IMR-90 (cell line): ENCODE measurements at regions not wholly inside any gene's neighbourhood (a gene's known extent, or its start where the extent isn't known, plus 50 kb on each side); places are given as distances from the start of the nearest gene placed in this dataset.

Source experiments
- BHLHE40 ChIP-seq: fragments of 150-350 bp; IDR thresholded peaks from 2 replicates; pipeline ENCODE4 v1.6.1; 2016; ENCODE audit warnings: mild to moderate bottlenecking, low read depth, low read length
- CEBPB ChIP-seq: IDR thresholded peaks from 2 replicates; pipeline ENCODE4 v1.6.1; 2012; ENCODE audit warnings: low read depth, low read length, improper control_type of control experiment
- FOS ChIP-seq: fragments of 150-350 bp; IDR thresholded peaks from 2 replicates; pipeline ENCODE4 v1.6.1; 2016; ENCODE audit warnings: low read depth, low read length
- MAFK ChIP-seq: IDR thresholded peaks from 2 replicates; pipeline ENCODE4 v1.6.1; 2012; ENCODE audit warnings: low read depth, low read length, improper control_type of control experiment
- MAZ ChIP-seq: IDR thresholded peaks from 2 replicates; pipeline ENCODE4 v1.6.1; 2012; ENCODE audit warnings: low read depth, mild to moderate bottlenecking, low read length, improper control_type of control experiment, moderate library complexity, borderline replicate concordance
- MXI1 ChIP-seq: IDR thresholded peaks from 2 replicates; pipeline ENCODE4 v1.6.1; 2012; ENCODE audit warnings: low read depth, mild to moderate bottlenecking, low read length, moderate library complexity, borderline replicate concordance
- NFE2L2 ChIP-seq: fragments of 150-350 bp; IDR thresholded peaks from 2 replicates; pipeline ENCODE4 v1.6.1; 2016; ENCODE audit warnings: low read depth, mild to moderate bottlenecking, low read length
- POLR2A ChIP-seq: IDR thresholded peaks from 2 replicates; pipeline ENCODE4 v1.6.1; 2012; ENCODE audit warnings: mild to moderate bottlenecking, low read depth, low read length
- RAD21 ChIP-seq: IDR thresholded peaks from 2 replicates; pipeline ENCODE4 v1.6.1; 2012; ENCODE audit warnings: low read length, improper control_type of control experiment
- RCOR1 ChIP-seq: IDR thresholded peaks from 2 replicates; pipeline ENCODE4 v1.6.1; 2012; ENCODE audit warnings: mild to moderate bottlenecking, low read length, improper control_type of control experiment; ENCODE audit not compliant: insufficient replicate concordance
- RFX5 ChIP-seq: IDR thresholded peaks from 2 replicates; pipeline ENCODE4 v1.8.0; 2012; ENCODE audit warnings: low read depth, mild to moderate bottlenecking, low read length, moderate library complexity
- SMC3 ChIP-seq: fragments of 150-350 bp; IDR thresholded peaks from 2 replicates; pipeline ENCODE4 v1.6.1; 2016; ENCODE audit warnings: low read depth, mild to moderate bottlenecking, antibody characterized with exemption, low read length, moderate library complexity
- TF ChIP-seq, protein P1 (sequence below): conservative IDR thresholded peaks from 2 replicates; pipeline ENCODE4 v1.5.1; 2012; ENCODE audit warnings: mild to moderate bottlenecking, low read depth, low read length, improper control_type of control experiment

DNA sequence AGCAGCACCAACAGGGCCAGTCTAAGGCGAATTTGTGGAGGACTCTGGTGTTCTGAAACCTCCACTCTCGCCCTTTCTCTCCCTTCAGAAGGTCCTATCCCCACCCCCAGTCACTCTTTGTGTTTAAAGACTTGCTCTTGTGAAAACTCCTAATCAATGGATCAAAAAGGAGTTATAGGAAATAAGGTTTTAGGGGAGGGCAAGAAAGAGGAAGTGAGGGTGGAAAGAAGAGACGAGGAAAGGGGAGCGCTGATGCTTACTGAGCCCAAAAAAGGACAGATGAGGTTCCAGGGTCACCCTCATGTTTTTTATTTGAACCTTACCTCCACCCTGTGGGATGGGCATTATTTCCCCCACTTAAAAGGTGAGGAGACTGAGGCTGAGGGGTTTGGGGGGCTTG, 70.0 kb upstream of the SLC6A11 start:
- TF ChIP-seq, protein P1, sequence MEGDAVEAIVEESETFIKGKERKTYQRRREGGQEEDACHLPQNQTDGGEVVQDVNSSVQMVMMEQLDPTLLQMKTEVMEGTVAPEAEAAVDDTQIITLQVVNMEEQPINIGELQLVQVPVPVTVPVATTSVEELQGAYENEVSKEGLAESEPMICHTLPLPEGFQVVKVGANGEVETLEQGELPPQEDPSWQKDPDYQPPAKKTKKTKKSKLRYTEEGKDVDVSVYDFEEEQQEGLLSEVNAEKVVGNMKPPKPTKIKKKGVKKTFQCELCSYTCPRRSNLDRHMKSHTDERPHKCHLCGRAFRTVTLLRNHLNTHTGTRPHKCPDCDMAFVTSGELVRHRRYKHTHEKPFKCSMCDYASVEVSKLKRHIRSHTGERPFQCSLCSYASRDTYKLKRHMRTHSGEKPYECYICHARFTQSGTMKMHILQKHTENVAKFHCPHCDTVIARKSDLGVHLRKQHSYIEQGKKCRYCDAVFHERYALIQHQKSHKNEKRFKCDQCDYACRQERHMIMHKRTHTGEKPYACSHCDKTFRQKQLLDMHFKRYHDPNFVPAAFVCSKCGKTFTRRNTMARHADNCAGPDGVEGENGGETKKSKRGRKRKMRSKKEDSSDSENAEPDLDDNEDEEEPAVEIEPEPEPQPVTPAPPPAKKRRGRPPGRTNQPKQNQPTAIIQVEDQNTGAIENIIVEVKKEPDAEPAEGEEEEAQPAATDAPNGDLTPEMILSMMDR: no peak
- TF ChIP-seq POLR2A (no peak), MAZ (no peak), NFE2L2 (no peak), MAFK (no peak), RAD21 (no peak), CEBPB (no peak), SMC3 (no peak), RFX5 (no peak), BHLHE40 (no peak), RCOR1 (no peak), FOS (no peak), MXI1 (no peak)
